ENCODE measurements at regions not wholly inside any gene's neighbourhood (a gene's known extent, or its start where the extent isn't known, plus 50 kb on each side); places are given as distances from the start of the nearest gene placed in this dataset.

- Histone ChIP-seq H3K79me2 (ENCODE audit: insufficient read depth, low read length) (no peaks in the 10 kb centered on the region), H3K9me2 (ENCODE audit: low read depth, low read length) (no peaks in the 10 kb centered on the region), H3K4me3 (ENCODE audit: low read depth, low read length, poor library complexity, severe bottlenecking) (no peak overlapping the region), H2AFZ (ENCODE audit: low read length) (peak overlapping the region; percentile 75; the same call in 1 of the 2 replicates), H3K4me2 (ENCODE audit: low read length) (no peak overlapping the region), H4K20me1 (ENCODE audit: insufficient read depth, low read length) (no peaks in the 10 kb centered on the region), H3K9ac (ENCODE audit: low read length) (no peak overlapping the region), H3F3A (ENCODE audit: insufficient read depth, low read length) (no peaks in the 10 kb centered on the region), H3K27ac (ENCODE audit: low read depth, low read length, poor library complexity, severe bottlenecking) (no peak overlapping the region), H3K36me3 (ENCODE audit: insufficient read depth, low read length) (no peaks in the 10 kb centered on the region), H3K4me1 (ENCODE audit: insufficient read depth, low read length, severe bottlenecking) (peaks cover 32% of the 10 kb centered on the region), H3K9me3 (ENCODE audit: low read length) (no peaks in the 10 kb centered on the region), H3K27me3 (ENCODE audit: insufficient read depth, low read length) (no peaks in the 10 kb centered on the region)
- TF ChIP-seq EZH2 (IDR thresholded peaks at IDR 0.05; ENCODE audit: borderline replicate concordance, low read length) (no peak), CTCF (IDR thresholded peaks at IDR 0.05; ENCODE audit: low read length) (no peak)
Measured at GRCh38 chr4:123485601-123486000, 89.0 kb downstream of the SPRY1 start.

GRCh38 chr4:123488916-123489315, 92.3 kb downstream of the SPRY1 start:
- Histone ChIP-seq H3K79me2 (ENCODE audit: insufficient read depth, low read length) (no peaks in the 10 kb centered on the region), H4K20me1 (ENCODE audit: insufficient read depth, low read length) (no peaks in the 10 kb centered on the region), H3K9me2 (ENCODE audit: low read depth, low read length) (no peaks in the 10 kb centered on the region), H3F3A (ENCODE audit: insufficient read depth, low read length) (no peaks in the 10 kb centered on the region), H2AFZ (ENCODE audit: low read length) (peak overlapping the region; percentile 52; the same call in 1 of the 2 replicates), H3K4me3 (ENCODE audit: low read depth, low read length, poor library complexity, severe bottlenecking) (no peak overlapping the region), H3K9ac (ENCODE audit: low read length) (no peak overlapping the region), H3K4me1 (ENCODE audit: insufficient read depth, low read length, severe bottlenecking) (peaks cover 23% of the 10 kb centered on the region), H3K9me3 (ENCODE audit: low read length) (peaks cover 3% of the 10 kb centered on the region; the same call in 1 of the 2 replicates), H3K27me3 (ENCODE audit: insufficient read depth, low read length) (no peaks in the 10 kb centered on the region), H3K36me3 (ENCODE audit: insufficient read depth, low read length) (no peaks in the 10 kb centered on the region), H3K27ac (ENCODE audit: low read depth, low read length, poor library complexity, severe bottlenecking) (peak overlapping the region; percentile 21), H3K4me2 (ENCODE audit: low read length) (no peak overlapping the region)
- TF ChIP-seq EZH2 (IDR thresholded peaks at IDR 0.05; ENCODE audit: borderline replicate concordance, low read length) (no peak), CTCF (IDR thresholded peaks at IDR 0.05; ENCODE audit: low read length) (no peak)

- Histone ChIP-seq H3F3A (ENCODE audit: insufficient read depth, low read length) (no peaks in the 10 kb centered on the region), H3K27me3 (ENCODE audit: insufficient read depth, low read length) (no peaks in the 10 kb centered on the region), H3K4me1 (ENCODE audit: insufficient read depth, low read length, severe bottlenecking) (no peaks in the 10 kb centered on the region), H3K79me2 (ENCODE audit: insufficient read depth, low read length) (no peaks in the 10 kb centered on the region), H4K20me1 (ENCODE audit: insufficient read depth, low read length) (no peaks in the 10 kb centered on the region), H3K9ac (ENCODE audit: low read length) (no peak overlapping the region), H2AFZ (ENCODE audit: low read length) (no peak overlapping the region), H3K36me3 (ENCODE audit: insufficient read depth, low read length) (no peaks in the 10 kb centered on the region; the same call in 1 of the 2 replicates), H3K4me2 (ENCODE audit: low read length) (no peak overlapping the region), H3K27ac (ENCODE audit: low read depth, low read length, poor library complexity, severe bottlenecking) (no peak overlapping the region), H3K4me3 (ENCODE audit: low read depth, low read length, poor library complexity, severe bottlenecking) (no peak overlapping the region), H3K9me3 (ENCODE audit: low read length) (peaks cover 14% of the 10 kb centered on the region), H3K9me2 (ENCODE audit: low read depth, low read length) (no peaks in the 10 kb centered on the region)
- TF ChIP-seq EZH2 (IDR thresholded peaks at IDR 0.05; ENCODE audit: borderline replicate concordance, low read length) (no peak), CTCF (IDR thresholded peaks at IDR 0.05; ENCODE audit: low read length) (no peak)
Measured at GRCh38 chr4:123495530-123495929, 98.9 kb downstream of the SPRY1 start.
